ENCODE measurements at regions not wholly inside any gene's neighbourhood (a gene's known extent, or its start where the extent isn't known, plus 50 kb on each side); places are given as distances from the start of the nearest gene placed in this dataset.
"Not testable (repeated sequence)": the region's sequence is repeated elsewhere in the genome, so short reads cannot be mapped to it uniquely, and the experiment has no call there.

GRCh38 chr1:233722212-233722979, 108.5 kb downstream of the KCNK1 start:
- DNase-seq, result no peak

- no peak for DNase-seq
Measured at GRCh38 chr1:233723387-233723786, 109.5 kb downstream of the KCNK1 start.

GRCh38 chr1:233724131-233724631, 110.3 kb downstream of the KCNK1 start:
- not testable (repeated sequence) for DNase-seq

- DNase-seq, result no peak
Measured at GRCh38 chr1:233725423-233725822, 111.5 kb downstream of the KCNK1 start.

- no peak for DNase-seq
Measured at GRCh38 chr1:233728721-233729120, 114.8 kb downstream of the KCNK1 start.

GRCh38 chr1:233730380-233730779, 116.5 kb downstream of the KCNK1 start:
- no peak for DNase-seq

GRCh38 chr1:233730809-233731208, 116.9 kb downstream of the KCNK1 start:
- no peak for DNase-seq

GRCh38 chr1:233732206-233732605, 118.3 kb downstream of the KCNK1 start:
- DNase-seq, result no peak

- DNase-seq, result no peak
Measured at GRCh38 chr1:233734456-233734855, 120.5 kb downstream of the KCNK1 start.

- no peak for DNase-seq
Measured at GRCh38 chr1:233735331-233735730, 121.4 kb downstream of the KCNK1 start.

- DNase-seq, result no peak
Measured at GRCh38 chr1:233735847-233736246, 121.9 kb downstream of the KCNK1 start.

GRCh38 chr1:233737341-233737740, 123.4 kb downstream of the KCNK1 start:
- no peak for DNase-seq

GRCh38 chr1:233738396-233738795, 124.5 kb downstream of the KCNK1 start:
- DNase-seq, result no peak

GRCh38 chr1:233738850-233739249, 124.9 kb downstream of the KCNK1 start:
- no peak for DNase-seq

- no peak for DNase-seq
Measured at GRCh38 chr1:233744779-233745513, 131.0 kb downstream of the KCNK1 start.

- DNase-seq, result no peak
Measured at GRCh38 chr1:233750139-233750538, 136.2 kb downstream of the KCNK1 start.

- DNase-seq, result no peak
Measured at GRCh38 chr1:233759665-233760064, 144.8 kb upstream of the SLC35F3 start.

- not testable (repeated sequence) for DNase-seq
Measured at GRCh38 chr1:233764304-233764703, 140.2 kb upstream of the SLC35F3 start.

- no peak for DNase-seq
Measured at GRCh38 chr1:233777566-233777965, 126.9 kb upstream of the SLC35F3 start.

GRCh38 chr1:233780049-233780448, 124.4 kb upstream of the SLC35F3 start:
- no peak for DNase-seq

GRCh38 chr1:233782937-233783586, 121.4 kb upstream of the SLC35F3 start:
- DNase-seq, result no peak

GRCh38 chr1:233787599-233787998, 116.9 kb upstream of the SLC35F3 start:
- no peak for DNase-seq

- no peak for DNase-seq
Measured at GRCh38 chr1:233788687-233789086, 115.8 kb upstream of the SLC35F3 start.

GRCh38 chr1:233790121-233790520, 114.4 kb upstream of the SLC35F3 start:
- DNase-seq, result no peak
